ENCODE measurements at regions not wholly inside any gene's neighbourhood (a gene's known extent, or its start where the extent isn't known, plus 50 kb on each side); places are given as distances from the start of the nearest gene placed in this dataset.

DNA sequence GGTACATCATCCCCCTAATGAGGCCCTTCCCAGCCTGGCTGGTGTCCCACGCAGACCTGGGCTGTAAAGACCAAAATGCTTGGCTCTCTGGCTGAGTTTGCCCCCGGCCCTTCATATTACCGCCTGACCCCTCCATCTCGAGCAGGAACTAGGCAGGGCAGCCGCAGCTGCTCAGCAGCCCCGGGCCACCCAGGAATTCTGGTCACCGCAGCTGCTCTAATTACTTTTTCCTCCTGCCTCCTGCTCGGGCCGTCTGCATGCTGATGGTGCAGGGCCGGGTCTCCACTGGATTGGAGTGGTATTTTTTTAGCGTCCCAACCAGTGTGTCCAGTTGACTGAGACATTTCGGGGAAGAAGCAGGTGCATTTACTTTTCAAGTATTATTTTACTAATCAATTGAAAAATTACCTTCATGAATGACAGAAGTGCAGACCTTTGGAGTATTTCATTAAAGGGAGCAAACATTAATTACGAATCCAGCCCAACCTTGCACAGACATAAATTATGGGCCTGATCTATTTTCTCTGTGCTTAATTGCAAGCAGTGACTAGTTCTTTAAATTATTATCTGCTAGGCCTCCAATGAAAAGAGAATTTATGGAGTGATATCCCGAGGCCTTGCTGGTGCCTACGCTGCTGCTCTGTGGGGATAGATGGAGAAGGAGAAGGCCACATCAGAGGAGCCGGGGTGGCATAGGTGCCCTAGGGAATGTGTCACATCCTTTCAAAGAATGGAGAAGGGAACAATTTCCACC lies 176.2 kb downstream of the CYLD start:
- intact Hi-C loops (cut with micrococcal nuclease) = loop anchor here (10.0 kb wide), 1 partner anchor 57 kb away; no protein-coding TSS in a partner anchor
- ATAC-seq (no peak), DNase-seq (no peak)
- Mint-ChIP-seq H3K4me1 (ENCODE audit: low read depth) (no peaks in the 10 kb centered on the region), H3K27me3 (peaks cover 2% of the 10 kb centered on the region), H3K36me3 (ENCODE audit: low read depth) (no peaks in the 10 kb centered on the region), H3K4me3 (no peak overlapping the region), H3K9me3 (no peaks in the 10 kb centered on the region), H3K27ac (no peak overlapping the region)
- ChIA-PET CTCF (no interaction called here), POLR2A (no interaction called here)
- TF ChIP-seq, protein P1, sequence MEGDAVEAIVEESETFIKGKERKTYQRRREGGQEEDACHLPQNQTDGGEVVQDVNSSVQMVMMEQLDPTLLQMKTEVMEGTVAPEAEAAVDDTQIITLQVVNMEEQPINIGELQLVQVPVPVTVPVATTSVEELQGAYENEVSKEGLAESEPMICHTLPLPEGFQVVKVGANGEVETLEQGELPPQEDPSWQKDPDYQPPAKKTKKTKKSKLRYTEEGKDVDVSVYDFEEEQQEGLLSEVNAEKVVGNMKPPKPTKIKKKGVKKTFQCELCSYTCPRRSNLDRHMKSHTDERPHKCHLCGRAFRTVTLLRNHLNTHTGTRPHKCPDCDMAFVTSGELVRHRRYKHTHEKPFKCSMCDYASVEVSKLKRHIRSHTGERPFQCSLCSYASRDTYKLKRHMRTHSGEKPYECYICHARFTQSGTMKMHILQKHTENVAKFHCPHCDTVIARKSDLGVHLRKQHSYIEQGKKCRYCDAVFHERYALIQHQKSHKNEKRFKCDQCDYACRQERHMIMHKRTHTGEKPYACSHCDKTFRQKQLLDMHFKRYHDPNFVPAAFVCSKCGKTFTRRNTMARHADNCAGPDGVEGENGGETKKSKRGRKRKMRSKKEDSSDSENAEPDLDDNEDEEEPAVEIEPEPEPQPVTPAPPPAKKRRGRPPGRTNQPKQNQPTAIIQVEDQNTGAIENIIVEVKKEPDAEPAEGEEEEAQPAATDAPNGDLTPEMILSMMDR (IDR thresholded peaks at IDR 0.05) = no peak

DNA sequence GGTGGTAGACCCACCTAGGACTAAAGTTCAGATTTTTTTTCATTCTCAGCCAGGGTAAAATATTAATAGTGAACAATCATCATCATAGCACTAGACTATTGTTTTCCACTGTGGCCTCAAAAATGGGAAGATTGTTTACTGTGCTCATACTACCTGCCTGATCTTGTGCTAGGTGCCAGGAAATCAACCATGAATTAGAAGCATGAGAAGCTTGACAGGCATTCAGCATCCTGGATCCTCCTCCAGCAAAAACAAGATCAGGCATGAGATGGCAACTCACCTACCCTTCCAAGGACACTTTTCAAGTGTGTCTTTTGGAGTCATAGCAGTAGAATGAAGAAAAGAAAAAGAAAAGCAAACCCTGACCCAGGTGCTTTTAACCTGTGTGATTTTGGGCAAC lies 174.2 kb downstream of the CYLD start:
- ChIA-PET POLR2A (no interaction called here), CTCF (no interaction called here)
- no peaks in the 10 kb centered on the region for H3K4me1 Mint-ChIP-seq (ENCODE audit: low read depth)
- no peak for ATAC-seq
- DNase-seq = no peak
- no peaks in the 10 kb centered on the region for H3K9me3 Mint-ChIP-seq
- intact Hi-C loops (cut with micrococcal nuclease) = loop anchor here (10.0 kb wide), 1 partner anchor 59 kb away; no protein-coding TSS in a partner anchor
- TF ChIP-seq, protein P1 (IDR thresholded peaks at IDR 0.05) = no peak
- peaks cover 9% of the 10 kb centered on the region for H3K27me3 Mint-ChIP-seq
- H3K27ac Mint-ChIP-seq = no peak overlapping the region
- no peak overlapping the region for H3K4me3 Mint-ChIP-seq
- H3K36me3 Mint-ChIP-seq (ENCODE audit: low read depth) = no peaks in the 10 kb centered on the region

DNA sequence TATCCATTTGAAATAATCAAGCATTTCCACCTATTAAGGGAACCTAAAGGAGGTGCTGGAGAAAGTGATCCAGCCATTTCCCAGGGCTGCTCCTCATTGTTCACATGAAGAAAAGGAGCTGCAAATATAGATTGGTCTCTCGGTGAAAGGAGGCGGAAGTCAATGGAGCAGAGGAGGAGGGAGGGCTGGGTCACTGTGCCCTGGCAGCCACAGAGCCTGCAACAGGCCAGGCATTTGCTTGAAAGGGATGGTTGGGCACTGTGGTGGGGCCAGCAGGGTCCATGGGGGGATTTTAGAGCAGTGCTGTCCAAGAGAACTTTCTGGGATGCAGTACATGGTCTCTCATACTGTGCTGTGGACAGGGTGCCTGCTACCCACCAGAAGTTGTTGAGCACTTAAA lies 173.2 kb downstream of the CYLD start:
- intact Hi-C loops (cut with micrococcal nuclease) = loop anchor here (10.0 kb wide), 1 partner anchor 60 kb away; no protein-coding TSS in a partner anchor
- TF ChIP-seq, protein P1 (IDR thresholded peaks at IDR 0.05) = no peak
- Mint-ChIP-seq H3K27me3 (peaks cover 10% of the 10 kb centered on the region), H3K4me1 (ENCODE audit: low read depth) (no peaks in the 10 kb centered on the region), H3K36me3 (ENCODE audit: low read depth) (no peaks in the 10 kb centered on the region), H3K4me3 (no peak overlapping the region), H3K27ac (no peak overlapping the region), H3K9me3 (no peaks in the 10 kb centered on the region)
- no peak for DNase-seq
- ATAC-seq = no peak
- ChIA-PET POLR2A (no interaction called here), CTCF (no interaction called here)

DNA sequence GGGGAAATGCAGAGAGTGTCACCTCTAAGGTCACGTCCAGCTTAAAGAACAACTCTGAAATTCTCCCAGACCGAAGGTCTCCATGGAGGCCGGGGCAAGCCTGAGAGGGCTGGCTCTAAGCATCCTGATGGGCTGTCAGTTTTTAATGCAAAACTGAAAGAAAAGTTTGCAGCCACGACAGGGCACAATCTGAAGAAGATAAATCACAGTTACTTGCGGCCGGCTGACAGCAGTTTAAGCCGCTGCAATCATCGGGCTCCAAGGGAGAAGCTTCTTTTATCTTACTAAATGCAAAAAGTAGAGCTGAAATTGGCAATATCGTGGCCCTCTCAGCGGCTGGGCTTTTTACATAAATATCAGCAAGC lies 168.8 kb downstream of the CYLD start:
- CTCF ChIA-PET = interaction anchor here (0.9 kb wide), 1 partner anchor 15 kb away, joined by 4 read pairs; no protein-coding TSS in a partner anchor

More for the DNA sequence above, 168.8 kb downstream of the CYLD start:
- no peaks in the 10 kb centered on the region for H3K4me1 Mint-ChIP-seq (ENCODE audit: low read depth)
- POLR2A ChIA-PET = no interaction called here
- H3K27me3 Mint-ChIP-seq = peaks cover 10% of the 10 kb centered on the region
- ATAC-seq = no peak
- intact Hi-C loops (cut with micrococcal nuclease) = loop anchor here (10.0 kb wide), 1 partner anchor 64 kb away; no protein-coding TSS in a partner anchor
- H3K36me3 Mint-ChIP-seq (ENCODE audit: low read depth) = no peaks in the 10 kb centered on the region
- TF ChIP-seq, protein P1 (IDR thresholded peaks at IDR 0.05) = no peak
- H3K9me3 Mint-ChIP-seq = no peaks in the 10 kb centered on the region
- H3K4me3 Mint-ChIP-seq = no peak overlapping the region
- no peak overlapping the region for H3K27ac Mint-ChIP-seq
- no peak for DNase-seq

Measured in activated CD8-positive, alpha-beta T cell treated with anti-CD3 and anti-CD28 coated beads for 36 hours (primary cell).